ENCODE measurements at regions not wholly inside any gene's neighbourhood (a gene's known extent, or its start where the extent isn't known, plus 50 kb on each side); places are given as distances from the start of the nearest gene placed in this dataset.

- TF ChIP-seq CTCF (IDR thresholded peaks at IDR 0.05) (no peak), POLR2A (IDR thresholded peaks at IDR 0.05) (no peak)
Observed at GRCh38 chr18:22275706-22276333, 106.4 kb downstream of the GATA6 start.

All from thyroid gland (tissue), 4 donors.